ENCODE measurements at regions not wholly inside any gene's neighbourhood (a gene's known extent, or its start where the extent isn't known, plus 50 kb on each side); places are given as distances from the start of the nearest gene placed in this dataset.
A peak's percentile ranks its signal among the peaks of the same experiment; 100 is the strongest.

- no peak overlapping the region for H3K18ac ChIP-seq (ENCODE audit: low read length)
- no peak overlapping the region for H2AK5ac ChIP-seq (ENCODE audit: low read length)
- no peaks in the 10 kb centered on the region for H3K79me1 ChIP-seq (ENCODE audit: low read length)
- H2BK15ac ChIP-seq (replicated peaks; ENCODE audit: low read depth), result no peak overlapping the region
- no peak for DNase-seq
- H4K5ac ChIP-seq (ENCODE audit: low read length), result no peak overlapping the region
- no peak overlapping the region for H3K4ac ChIP-seq (ENCODE audit: low read depth, low read length)
- H3K56ac ChIP-seq (ENCODE audit: low read length), result no peak overlapping the region
- no CpG with 5 or more reads among the region's 10 CpGs for WGBS (ENCODE audit: extremely low coverage, insufficient coverage, low lambda C conversion rate)
- no peak overlapping the region for H3K27ac ChIP-seq (ENCODE audit: low read depth, low read length)
- no peaks in the 10 kb centered on the region for H3K4me1 ChIP-seq (ENCODE audit: control insufficient read depth, low read depth, low read length)
- no peak overlapping the region for H2BK5ac ChIP-seq (ENCODE audit: low read length)
- H3K27me3 ChIP-seq (ENCODE audit: insufficient read depth, low read length, poor library complexity), result no peaks in the 10 kb centered on the region
- no peak overlapping the region for H3K23ac ChIP-seq (ENCODE audit: low read length)
- H3K4me3 ChIP-seq (ENCODE audit: low read length), result no peak overlapping the region
- H3K4me2 ChIP-seq (ENCODE audit: low read length), result no peak overlapping the region
- no peak overlapping the region for H3K9ac ChIP-seq (ENCODE audit: low read length)
- no peaks in the 10 kb centered on the region for H3K36me3 ChIP-seq (ENCODE audit: control insufficient read depth, insufficient read depth, low read length)
- no peaks in the 10 kb centered on the region for H3K79me2 ChIP-seq (ENCODE audit: control insufficient read depth, insufficient read depth, low read length)
- H2BK120ac ChIP-seq (ENCODE audit: low read depth, low read length), result no peak overlapping the region
- H4K8ac ChIP-seq (ENCODE audit: low read depth, low read length), result no peak overlapping the region
These were observed 52.6 kb upstream of the RNU6ATAC start for GRCh38 chr9:134216961-134217360.

- Histone ChIP-seq H4K5ac (ENCODE audit: low read length) (no peak overlapping the region), H3K27me3 (ENCODE audit: insufficient read depth, low read length, poor library complexity) (no peaks in the 10 kb centered on the region), H3K18ac (ENCODE audit: low read length) (no peak overlapping the region), H3K36me3 (ENCODE audit: control insufficient read depth, insufficient read depth, low read length) (no peaks in the 10 kb centered on the region), H4K8ac (ENCODE audit: low read depth, low read length) (no peak overlapping the region), H2BK15ac (replicated peaks; ENCODE audit: low read depth) (no peak overlapping the region), H3K56ac (ENCODE audit: low read length) (no peak overlapping the region), H2BK120ac (ENCODE audit: low read depth, low read length) (no peak overlapping the region), H3K79me2 (ENCODE audit: control insufficient read depth, insufficient read depth, low read length) (no peaks in the 10 kb centered on the region), H3K4me3 (ENCODE audit: low read length) (no peak overlapping the region), H3K4me2 (ENCODE audit: low read length) (no peak overlapping the region), H3K27ac (ENCODE audit: low read depth, low read length) (no peak overlapping the region), H2AK5ac (ENCODE audit: low read length) (no peak overlapping the region), H2BK5ac (ENCODE audit: low read length) (no peak overlapping the region), H3K23ac (ENCODE audit: low read length) (no peak overlapping the region), H3K79me1 (ENCODE audit: low read length) (no peaks in the 10 kb centered on the region), H3K4ac (ENCODE audit: low read depth, low read length) (no peak overlapping the region), H3K4me1 (ENCODE audit: control insufficient read depth, low read depth, low read length) (no peaks in the 10 kb centered on the region), H3K9ac (ENCODE audit: low read length) (no peak overlapping the region)
- WGBS (ENCODE audit: extremely low coverage, insufficient coverage, low lambda C conversion rate), result no CpG with 5 or more reads among the region's 10 CpGs
- DNase-seq, result peak; percentile 79
These were observed 53.3 kb upstream of the RNU6ATAC start for GRCh38 chr9:134217431-134218210.

- H2BK120ac ChIP-seq (ENCODE audit: low read depth, low read length), result no peak overlapping the region
- H4K8ac ChIP-seq (ENCODE audit: low read depth, low read length), result no peak overlapping the region
- H3K18ac ChIP-seq (ENCODE audit: low read length), result no peak overlapping the region
- H3K27me3 ChIP-seq (ENCODE audit: insufficient read depth, low read length, poor library complexity), result no peaks in the 10 kb centered on the region
- H2AK5ac ChIP-seq (ENCODE audit: low read length), result no peak overlapping the region
- H3K56ac ChIP-seq (ENCODE audit: low read length), result no peak overlapping the region
- no peak overlapping the region for H2BK5ac ChIP-seq (ENCODE audit: low read length)
- no peaks in the 10 kb centered on the region for H3K36me3 ChIP-seq (ENCODE audit: control insufficient read depth, insufficient read depth, low read length)
- H4K5ac ChIP-seq (ENCODE audit: low read length), result no peak overlapping the region
- no peak for DNase-seq
- H3K4ac ChIP-seq (ENCODE audit: low read depth, low read length), result no peak overlapping the region
- no peak overlapping the region for H3K27ac ChIP-seq (ENCODE audit: low read depth, low read length)
- no peak overlapping the region for H3K23ac ChIP-seq (ENCODE audit: low read length)
- no peak overlapping the region for H3K9ac ChIP-seq (ENCODE audit: low read length)
- H3K4me3 ChIP-seq (ENCODE audit: low read length), result no peak overlapping the region
- no peaks in the 10 kb centered on the region for H3K79me2 ChIP-seq (ENCODE audit: control insufficient read depth, insufficient read depth, low read length)
- H3K79me1 ChIP-seq (ENCODE audit: low read length), result no peaks in the 10 kb centered on the region
- no CpG with 5 or more reads among the region's 6 CpGs for WGBS (ENCODE audit: extremely low coverage, insufficient coverage, low lambda C conversion rate)
- no peak overlapping the region for H2BK15ac ChIP-seq (replicated peaks; ENCODE audit: low read depth)
- no peak overlapping the region for H3K4me2 ChIP-seq (ENCODE audit: low read length)
- no peaks in the 10 kb centered on the region for H3K4me1 ChIP-seq (ENCODE audit: control insufficient read depth, low read depth, low read length)
These were observed 53.9 kb upstream of the RNU6ATAC start for GRCh38 chr9:134218230-134218629.

DNA sequence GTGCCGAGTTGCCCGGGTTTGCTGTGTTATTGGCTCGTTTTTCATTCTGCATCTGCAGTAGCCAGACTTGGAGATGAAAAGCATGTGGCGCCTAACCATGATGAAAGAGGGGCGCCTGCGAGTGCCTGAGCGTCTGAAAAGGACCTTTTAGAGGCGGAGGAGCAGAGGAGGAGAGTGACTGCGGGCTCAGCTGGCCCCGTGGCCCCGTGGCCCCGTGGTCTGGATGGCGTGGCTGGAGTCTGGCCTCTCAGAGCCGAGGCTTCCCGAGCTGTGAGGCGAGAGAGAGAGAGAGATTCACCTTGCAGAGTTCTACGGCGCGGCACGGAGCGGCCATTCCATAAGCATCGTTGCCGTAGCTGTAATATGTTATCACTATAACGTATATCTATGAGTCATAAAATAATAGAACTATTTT is 55.3 kb upstream of the RNU6ATAC start:
- Histone ChIP-seq H3K23ac (ENCODE audit: low read length) (no peak overlapping the region), H4K5ac (ENCODE audit: low read length) (no peak overlapping the region), H3K79me2 (ENCODE audit: control insufficient read depth, insufficient read depth, low read length) (no peaks in the 10 kb centered on the region), H4K8ac (ENCODE audit: low read depth, low read length) (no peak overlapping the region), H2BK120ac (ENCODE audit: low read depth, low read length) (no peak overlapping the region), H3K18ac (ENCODE audit: low read length) (no peak overlapping the region), H3K27me3 (ENCODE audit: insufficient read depth, low read length, poor library complexity) (no peaks in the 10 kb centered on the region), H2AK5ac (ENCODE audit: low read length) (no peak overlapping the region), H3K36me3 (ENCODE audit: control insufficient read depth, insufficient read depth, low read length) (no peaks in the 10 kb centered on the region), H3K27ac (ENCODE audit: low read depth, low read length) (no peak overlapping the region), H2BK15ac (replicated peaks; ENCODE audit: low read depth) (no peak overlapping the region), H2BK5ac (ENCODE audit: low read length) (no peak overlapping the region), H3K4me1 (ENCODE audit: control insufficient read depth, low read depth, low read length) (no peaks in the 10 kb centered on the region), H3K56ac (ENCODE audit: low read length) (no peak overlapping the region), H3K4ac (ENCODE audit: low read depth, low read length) (no peak overlapping the region), H3K4me2 (ENCODE audit: low read length) (no peak overlapping the region), H3K79me1 (ENCODE audit: low read length) (no peaks in the 10 kb centered on the region), H3K9ac (ENCODE audit: low read length) (no peak overlapping the region), H3K4me3 (ENCODE audit: low read length) (no peak overlapping the region)
- no CpG with 5 or more reads among the region's 24 CpGs for WGBS (ENCODE audit: extremely low coverage, insufficient coverage, low lambda C conversion rate)
- no peak for DNase-seq

DNA sequence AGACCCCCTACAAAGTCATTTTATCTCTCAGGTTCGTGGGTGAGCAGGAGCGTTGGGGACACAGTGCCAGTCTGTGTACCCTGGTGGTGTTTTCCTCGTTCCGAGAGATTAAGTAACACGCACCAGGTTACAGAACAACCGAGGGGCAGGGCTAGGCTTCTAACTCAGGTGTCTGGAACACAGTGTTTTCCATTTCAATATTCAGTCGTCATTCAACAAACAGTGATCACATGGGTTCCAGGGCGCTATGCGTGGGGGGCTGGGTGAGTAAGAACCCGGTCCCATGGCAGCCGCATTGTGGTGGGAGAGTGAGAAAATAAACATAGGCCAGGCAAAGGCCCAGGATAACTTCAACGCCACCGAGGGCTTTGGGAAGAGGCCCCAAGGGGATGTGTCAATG is 55.9 kb upstream of the RNU6ATAC start:
- Histone ChIP-seq H3K4me1 (ENCODE audit: control insufficient read depth, low read depth, low read length) (no peaks in the 10 kb centered on the region), H3K27me3 (ENCODE audit: insufficient read depth, low read length, poor library complexity) (no peaks in the 10 kb centered on the region), H4K5ac (ENCODE audit: low read length) (no peak overlapping the region), H3K4me3 (ENCODE audit: low read length) (no peak overlapping the region), H3K56ac (ENCODE audit: low read length) (no peak overlapping the region), H3K36me3 (ENCODE audit: control insufficient read depth, insufficient read depth, low read length) (no peaks in the 10 kb centered on the region), H3K4me2 (ENCODE audit: low read length) (no peak overlapping the region), H2BK5ac (ENCODE audit: low read length) (no peak overlapping the region), H2AK5ac (ENCODE audit: low read length) (no peak overlapping the region), H3K9ac (ENCODE audit: low read length) (no peak overlapping the region), H3K79me2 (ENCODE audit: control insufficient read depth, insufficient read depth, low read length) (no peaks in the 10 kb centered on the region), H3K79me1 (ENCODE audit: low read length) (no peaks in the 10 kb centered on the region), H4K8ac (ENCODE audit: low read depth, low read length) (no peak overlapping the region), H3K18ac (ENCODE audit: low read length) (no peak overlapping the region), H3K27ac (ENCODE audit: low read depth, low read length) (no peak overlapping the region), H2BK120ac (ENCODE audit: low read depth, low read length) (no peak overlapping the region), H3K4ac (ENCODE audit: low read depth, low read length) (no peak overlapping the region), H2BK15ac (replicated peaks; ENCODE audit: low read depth) (no peak overlapping the region), H3K23ac (ENCODE audit: low read length) (no peak overlapping the region)
- WGBS (ENCODE audit: extremely low coverage, insufficient coverage, low lambda C conversion rate), result no CpG with 5 or more reads among the region's 13 CpGs
- no peak for DNase-seq
